GM06990 (cell line): ENCODE measurements at regions not wholly inside any gene's neighbourhood (a gene's known extent, or its start where the extent isn't known, plus 50 kb on each side); places are given as distances from the start of the nearest gene placed in this dataset.

Source experiments
- DNase-seq: peaks from one replicate; pipeline ENCODE4 v3.0.0-alpha.2; 2011; ENCODE audit not compliant: insufficient read length; ENCODE audit errors: extremely low read depth
- H3K27me3 ChIP-seq: replicated peaks from 2 replicates; pipeline ENCODE4 v1.6.0; 2011; ENCODE audit warnings: low read length; ENCODE audit not compliant: control insufficient read depth, insufficient read depth
- H3K36me3 ChIP-seq: 2 replicates; pipeline ENCODE4 v1.5.1; 2011; ENCODE audit warnings: low read length; ENCODE audit not compliant: control insufficient read depth, insufficient read depth
- H3K4me3 ChIP-seq: replicated peaks from 2 replicates; pipeline ENCODE4 v1.5.1; 2011; ENCODE audit warnings: low read depth, mild to moderate bottlenecking, control low read depth, low read length
- TF ChIP-seq, protein P1 (sequence below): IDR thresholded peaks from 2 replicates; pipeline ENCODE4 v1.5.1; 2011; ENCODE audit warnings: low read length, control low read depth, mild to moderate bottlenecking, inconsistent platforms; ENCODE audit not compliant: insufficient read depth, poor library complexity, severe bottlenecking

GRCh38 chr5:24381861-24382489 is 262.8 kb downstream of the CDH10 start:
- Histone ChIP-seq H3K27me3 (no peaks in the 10 kb centered on the region), H3K36me3 (no peaks in the 10 kb centered on the region), H3K4me3 (no peak overlapping the region)
- DNase-seq: no peak
- TF ChIP-seq, protein P1, sequence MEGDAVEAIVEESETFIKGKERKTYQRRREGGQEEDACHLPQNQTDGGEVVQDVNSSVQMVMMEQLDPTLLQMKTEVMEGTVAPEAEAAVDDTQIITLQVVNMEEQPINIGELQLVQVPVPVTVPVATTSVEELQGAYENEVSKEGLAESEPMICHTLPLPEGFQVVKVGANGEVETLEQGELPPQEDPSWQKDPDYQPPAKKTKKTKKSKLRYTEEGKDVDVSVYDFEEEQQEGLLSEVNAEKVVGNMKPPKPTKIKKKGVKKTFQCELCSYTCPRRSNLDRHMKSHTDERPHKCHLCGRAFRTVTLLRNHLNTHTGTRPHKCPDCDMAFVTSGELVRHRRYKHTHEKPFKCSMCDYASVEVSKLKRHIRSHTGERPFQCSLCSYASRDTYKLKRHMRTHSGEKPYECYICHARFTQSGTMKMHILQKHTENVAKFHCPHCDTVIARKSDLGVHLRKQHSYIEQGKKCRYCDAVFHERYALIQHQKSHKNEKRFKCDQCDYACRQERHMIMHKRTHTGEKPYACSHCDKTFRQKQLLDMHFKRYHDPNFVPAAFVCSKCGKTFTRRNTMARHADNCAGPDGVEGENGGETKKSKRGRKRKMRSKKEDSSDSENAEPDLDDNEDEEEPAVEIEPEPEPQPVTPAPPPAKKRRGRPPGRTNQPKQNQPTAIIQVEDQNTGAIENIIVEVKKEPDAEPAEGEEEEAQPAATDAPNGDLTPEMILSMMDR: no peak

DNA sequence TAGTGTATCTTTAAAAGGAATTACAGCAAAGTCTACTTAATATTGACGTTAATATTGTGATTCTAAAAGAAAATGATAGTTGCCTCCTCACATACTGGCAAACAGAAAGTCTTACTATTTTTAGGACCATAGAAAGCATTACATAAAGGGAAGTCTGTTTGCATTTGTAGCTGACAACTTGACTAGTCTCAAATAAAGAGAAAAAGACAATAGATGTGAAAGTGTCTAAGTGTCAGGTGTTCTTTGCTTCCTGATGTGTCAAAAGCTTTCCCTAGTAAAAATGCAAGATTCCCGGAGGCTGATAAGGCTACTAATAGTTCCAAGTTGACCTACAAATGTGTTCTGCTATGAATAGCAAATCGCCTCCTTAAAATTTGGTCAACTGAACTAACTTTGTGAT is 259.7 kb downstream of the CDH10 start:
- H3K27me3 ChIP-seq: no peaks in the 10 kb centered on the region
- TF ChIP-seq, protein P1: no peak
- no peak for DNase-seq
- no peak overlapping the region for H3K4me3 ChIP-seq
- H3K36me3 ChIP-seq: no peaks in the 10 kb centered on the region

GRCh38 chr5:24385617-24386016 is 259.2 kb downstream of the CDH10 start:
- no peak for DNase-seq
- Histone ChIP-seq H3K36me3 (no peaks in the 10 kb centered on the region), H3K4me3 (no peak overlapping the region), H3K27me3 (no peaks in the 10 kb centered on the region)
- TF ChIP-seq, protein P1: no peak

DNA sequence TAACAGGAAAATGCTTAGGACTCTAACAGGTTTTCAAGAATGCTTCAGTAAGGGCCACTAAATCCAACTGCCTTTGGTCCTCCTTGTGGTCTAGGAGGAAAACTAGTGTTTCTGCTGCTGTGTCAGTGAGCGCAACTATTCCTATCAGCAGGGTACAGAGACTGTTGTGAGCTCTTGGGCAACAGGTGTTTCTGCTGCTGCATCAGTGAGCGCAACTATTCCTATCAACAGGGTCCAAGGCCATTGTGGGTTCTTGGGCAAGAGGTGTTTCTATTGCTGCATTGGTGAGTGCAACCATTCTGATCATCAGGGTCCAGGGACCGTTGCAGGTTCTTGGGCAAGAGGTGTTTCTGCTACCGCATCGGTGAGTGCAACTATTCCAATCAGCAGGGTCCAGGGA is 256.3 kb downstream of the CDH10 start:
- TF ChIP-seq, protein P1: no peak
- Histone ChIP-seq H3K27me3 (no peaks in the 10 kb centered on the region), H3K4me3 (no peak overlapping the region), H3K36me3 (no peaks in the 10 kb centered on the region)
- no peak for DNase-seq

DNA sequence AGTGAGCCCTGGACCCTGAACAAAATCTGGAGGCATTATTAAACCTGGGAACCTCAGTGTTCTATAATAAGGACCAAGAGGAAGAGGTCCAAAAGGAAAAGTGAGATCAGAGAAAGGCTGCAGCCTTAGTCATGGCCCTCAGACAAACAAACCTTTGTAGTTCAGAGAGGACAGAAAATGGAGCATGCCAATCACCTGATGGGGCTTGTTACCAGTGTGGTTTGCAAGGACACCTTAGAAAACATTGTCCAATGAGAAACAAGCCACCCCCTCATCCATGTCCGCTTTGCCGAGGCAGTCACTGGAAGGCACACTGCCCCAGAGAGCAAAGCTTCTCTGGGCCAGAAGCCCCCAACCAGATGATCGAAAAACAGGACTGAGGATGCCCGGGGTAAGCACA is 254.8 kb downstream of the CDH10 start:
- no peaks in the 10 kb centered on the region for H3K36me3 ChIP-seq
- TF ChIP-seq, protein P1: no peak
- H3K27me3 ChIP-seq: no peaks in the 10 kb centered on the region
- no peak for DNase-seq
- no peak overlapping the region for H3K4me3 ChIP-seq

GRCh38 chr5:24391816-24392215 is 253.0 kb downstream of the CDH10 start:
- no peak overlapping the region for H3K4me3 ChIP-seq
- H3K36me3 ChIP-seq: no peaks in the 10 kb centered on the region
- TF ChIP-seq, protein P1: no peak
- no peak for DNase-seq
- H3K27me3 ChIP-seq: no peaks in the 10 kb centered on the region
